ENCODE measurements at regions not wholly inside any gene's neighbourhood (a gene's known extent, or its start where the extent isn't known, plus 50 kb on each side); places are given as distances from the start of the nearest gene placed in this dataset.
"Not testable (repeated sequence)": the region's sequence is repeated elsewhere in the genome, so short reads cannot be mapped to it uniquely, and the experiment has no call there.

DNA sequence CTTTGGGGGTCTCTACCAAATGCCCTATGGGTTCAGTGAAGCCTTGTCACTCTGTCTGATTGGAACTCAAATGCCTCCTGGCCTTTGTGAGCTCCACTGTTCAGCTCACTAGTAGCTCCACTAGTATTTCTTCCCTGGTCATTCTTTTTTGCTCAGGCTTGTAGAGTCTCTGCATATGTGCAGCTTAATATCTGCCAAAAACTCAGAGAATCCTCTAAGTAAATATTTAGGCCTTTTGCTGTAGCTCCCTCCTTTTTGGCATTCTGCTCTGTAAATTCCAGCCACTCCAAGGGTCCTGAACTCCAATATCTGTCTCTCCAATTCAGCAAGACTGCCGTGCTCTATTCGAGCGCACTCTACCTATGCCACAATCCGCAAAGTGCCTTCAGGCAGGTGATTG lies 146.5 kb downstream of the MAIP1 start:
- DNase-seq: no peak

DNA sequence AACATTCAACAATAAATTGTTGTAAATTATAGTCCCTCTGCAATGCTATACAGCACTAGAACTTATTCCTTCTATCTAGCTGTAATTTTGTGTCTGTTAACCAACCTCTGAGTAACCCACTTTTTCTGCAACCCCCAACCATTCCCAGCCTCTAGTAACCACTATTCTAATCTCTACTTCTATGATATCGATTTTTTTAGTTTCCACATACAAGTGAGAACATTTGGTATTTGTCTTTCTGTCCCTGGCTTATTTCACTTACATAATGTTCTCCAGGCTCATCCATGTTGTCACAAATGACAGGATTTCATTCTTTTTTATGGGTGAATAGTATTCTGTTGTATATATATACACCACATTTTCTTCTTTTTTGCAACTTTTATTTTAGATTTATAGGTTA lies 147.6 kb downstream of the MAIP1 start:
- no peak for DNase-seq

DNA sequence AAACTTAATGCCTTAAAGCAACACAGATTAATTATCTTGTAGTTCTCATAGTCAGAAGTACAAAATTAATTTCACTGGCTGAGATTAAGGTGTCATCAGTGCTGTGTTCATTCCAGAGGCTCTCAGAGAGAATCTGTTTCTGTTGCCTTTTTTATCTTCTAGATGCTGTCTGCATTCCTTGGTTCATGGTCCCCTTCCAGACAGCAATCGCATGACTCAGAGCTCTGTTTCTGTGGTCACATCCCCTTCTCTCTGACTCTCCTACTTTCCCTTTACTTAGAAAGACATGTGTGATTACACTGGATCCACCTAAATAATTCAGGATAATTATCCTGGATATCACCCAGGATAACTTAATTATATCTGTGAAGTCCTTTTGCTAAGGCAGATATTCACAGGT lies 148.6 kb downstream of the MAIP1 start:
- DNase-seq: no peak

DNA sequence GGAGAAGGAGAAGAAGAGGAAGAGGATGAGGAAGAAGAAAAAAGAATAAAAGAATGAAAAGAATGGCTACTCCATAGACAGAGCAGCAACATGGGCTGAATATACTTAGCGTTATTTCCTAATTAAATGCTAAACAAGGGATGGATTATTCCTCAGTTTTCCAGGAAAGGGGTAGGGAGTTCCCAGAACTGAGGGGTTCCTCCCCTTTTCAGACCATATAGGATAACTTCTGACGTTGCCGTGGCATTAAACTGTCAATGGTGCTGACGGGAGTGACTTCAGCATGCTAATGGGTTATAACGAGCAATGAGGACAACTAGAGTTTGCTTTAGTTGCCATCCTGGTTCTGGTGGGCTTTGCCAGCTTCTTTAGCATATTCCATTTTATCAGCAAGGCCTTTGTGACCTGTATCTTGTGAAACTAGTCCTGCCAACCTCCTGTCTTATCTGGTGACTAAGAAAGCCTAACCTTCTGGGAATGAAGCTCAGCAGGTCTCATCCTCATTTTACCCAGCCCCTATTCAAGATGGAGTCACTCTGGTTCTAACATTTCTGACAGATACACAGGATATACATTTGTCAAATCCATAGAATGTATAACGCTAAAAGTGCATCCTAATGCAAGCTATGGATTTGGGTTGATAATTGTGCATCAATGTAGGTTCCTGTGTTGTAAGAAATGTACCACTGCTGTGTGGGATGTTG lies 152.3 kb downstream of the MAIP1 start:
- DNase-seq: no peak

DNA sequence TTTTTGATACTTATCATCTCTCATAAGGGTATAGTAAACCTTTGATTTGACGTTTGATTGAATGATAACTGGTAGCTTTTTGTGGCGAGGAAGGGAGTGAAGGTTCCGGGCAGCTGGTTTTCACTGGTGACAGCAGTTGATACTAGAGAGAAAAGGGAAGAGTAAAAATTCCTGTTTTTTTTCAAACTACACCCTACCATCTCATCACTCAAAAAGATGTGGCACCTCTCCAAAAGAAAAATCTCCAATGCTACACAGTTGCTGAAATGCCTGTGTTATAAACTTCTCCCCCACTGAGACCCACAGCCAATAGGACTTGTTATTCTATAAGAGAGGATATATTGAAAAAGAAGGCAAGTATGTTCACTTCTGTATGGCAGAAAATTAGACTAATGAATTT lies 154.0 kb downstream of the MAIP1 start:
- no peak for DNase-seq

DNA sequence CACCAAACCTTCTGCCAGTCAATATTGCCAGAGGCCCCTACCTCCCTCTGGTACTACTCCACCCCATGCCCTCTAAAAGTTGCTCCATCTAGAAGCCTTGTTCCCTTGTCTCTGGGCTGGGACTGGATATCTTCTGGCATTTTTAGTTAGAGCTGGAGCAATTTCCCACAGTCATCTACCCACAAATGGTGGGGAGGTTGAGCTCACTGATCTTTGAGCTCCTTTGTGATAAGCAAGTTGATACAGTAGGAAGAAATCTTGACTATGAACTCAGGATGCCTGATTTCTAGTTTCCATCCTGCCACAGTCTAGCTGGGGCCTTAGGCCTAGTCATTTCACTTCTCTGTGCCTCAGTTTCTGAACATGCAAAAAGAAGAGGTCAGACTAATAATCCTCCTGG lies 155.0 kb downstream of the MAIP1 start:
- no peak for DNase-seq

DNA sequence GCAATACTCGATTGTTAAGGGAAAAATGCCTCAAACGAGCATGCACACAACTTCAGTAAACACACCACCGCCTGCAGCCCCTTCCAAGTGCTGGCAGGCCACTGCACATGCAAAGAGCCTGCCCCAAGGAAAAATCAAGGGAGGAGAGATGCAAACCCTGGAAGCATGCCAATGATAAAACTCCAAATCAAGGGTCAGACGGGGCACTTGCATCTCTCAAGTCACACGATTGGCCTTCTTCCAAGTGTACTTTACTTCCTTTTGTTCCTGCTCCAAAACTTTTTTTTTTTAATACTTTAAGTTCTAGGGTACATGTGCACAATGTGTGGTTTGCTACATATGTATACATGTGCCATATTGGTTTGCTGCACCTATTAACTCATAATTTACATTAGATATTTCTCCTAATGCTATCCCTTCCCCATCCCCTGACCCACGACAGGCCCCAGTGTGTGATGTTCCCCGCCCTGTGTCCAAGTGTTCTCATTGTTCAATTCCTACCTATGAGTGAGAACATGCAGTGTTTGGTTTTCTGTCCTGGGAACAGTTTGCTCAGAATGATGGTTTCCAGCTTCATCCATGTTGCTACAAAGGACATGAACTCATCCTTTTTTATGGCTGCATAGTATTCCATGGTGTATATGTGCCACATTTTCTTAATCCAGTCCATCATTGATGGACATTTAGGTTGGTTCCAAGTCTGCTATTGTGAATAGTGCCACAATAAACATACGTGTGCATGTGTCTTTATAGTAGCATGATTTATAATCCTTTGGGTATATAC lies 157.8 kb downstream of the MAIP1 start:
- not testable (repeated sequence) for DNase-seq

DNA sequence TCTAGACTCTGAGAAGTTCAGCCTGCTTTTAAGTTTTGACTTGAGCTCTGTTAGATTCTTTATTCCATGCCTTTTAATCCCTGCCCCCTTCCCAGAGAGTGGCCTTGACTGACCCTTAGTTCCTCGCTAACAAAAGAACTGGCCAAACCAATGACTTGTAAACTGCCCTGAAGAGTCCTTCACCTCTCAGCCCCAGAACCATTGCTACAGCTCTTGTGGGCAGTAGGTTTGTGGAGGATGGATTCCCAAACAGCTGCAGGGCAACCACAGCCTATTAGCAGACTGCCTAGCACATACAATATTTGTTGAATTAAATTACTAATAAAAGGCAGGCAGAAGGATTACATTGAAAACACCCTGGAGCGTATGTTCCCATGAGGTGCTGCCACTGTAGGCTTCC lies 163.9 kb downstream of the MAIP1 start:
- DNase-seq: no peak

DNA sequence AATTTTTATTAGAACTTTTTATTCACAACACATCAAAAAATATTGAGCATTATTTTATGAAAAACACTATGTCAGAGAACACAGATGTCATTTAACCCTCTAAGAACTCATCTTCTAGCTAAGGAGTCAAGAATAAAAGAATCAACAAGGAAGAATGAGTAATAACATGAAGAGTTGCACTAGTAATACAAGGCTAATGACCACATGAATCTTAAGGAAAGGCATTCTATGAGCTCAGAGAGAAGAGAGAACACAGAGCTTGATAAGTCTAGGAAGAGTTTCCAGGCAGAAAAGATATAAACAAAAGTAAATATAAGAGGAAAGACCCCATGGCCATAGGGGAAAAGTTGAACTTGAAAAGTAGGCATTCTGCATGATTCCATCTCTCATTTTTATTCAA lies 166.5 kb downstream of the MAIP1 start:
- DNase-seq: no peak

DNA sequence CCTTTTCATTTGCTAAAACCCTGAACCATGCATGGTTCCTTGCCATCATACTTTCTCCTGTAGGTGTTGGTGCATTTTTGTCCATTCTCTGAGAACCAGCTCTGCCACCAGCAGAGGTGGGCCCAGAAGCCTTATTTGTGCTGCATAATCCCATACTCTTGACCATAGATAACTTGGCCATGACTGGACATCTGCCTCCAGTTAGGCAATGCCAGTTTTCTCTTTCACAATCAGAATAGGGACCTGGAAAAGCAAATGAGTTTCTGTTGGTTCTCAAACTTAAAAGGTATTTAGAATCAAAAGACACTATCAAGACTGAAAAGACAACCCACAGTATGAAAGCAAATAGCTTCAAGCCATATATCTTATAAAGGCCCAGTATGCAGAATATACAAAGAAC lies 167.3 kb downstream of the MAIP1 start:
- DNase-seq: no peak

DNA sequence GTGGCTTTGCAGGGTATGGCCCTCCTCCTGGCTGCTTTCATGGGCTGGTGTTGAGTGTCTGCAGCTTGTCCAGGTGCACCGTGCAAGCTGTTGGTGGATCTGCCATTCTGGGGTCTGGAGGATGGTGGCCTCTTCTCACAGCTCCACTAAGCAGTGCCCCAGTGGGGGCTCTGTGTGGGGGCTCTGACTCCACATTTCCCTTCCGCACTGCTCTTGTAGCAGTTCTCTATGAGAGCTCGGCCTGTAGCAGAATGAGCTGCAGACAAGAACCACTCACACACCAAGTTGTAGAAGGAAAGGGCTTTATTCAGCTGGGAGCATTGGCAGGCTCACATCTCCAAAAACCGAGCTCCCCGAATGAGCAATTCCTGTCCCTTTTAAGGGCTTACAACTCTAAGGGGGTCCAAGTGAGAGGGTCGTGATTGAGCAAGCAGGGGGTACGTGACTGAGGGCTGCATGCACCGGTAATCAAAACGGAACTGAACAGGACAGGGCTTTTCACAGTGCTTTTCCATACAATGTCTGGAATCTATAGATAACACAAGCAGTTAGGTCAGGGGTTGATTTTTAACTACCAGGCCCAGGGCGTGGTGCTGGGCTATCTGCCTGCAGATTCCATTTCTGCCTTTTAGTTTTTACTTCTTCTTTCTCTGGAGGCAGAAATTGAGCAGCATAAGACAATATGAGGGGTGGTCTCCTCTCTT lies 169.4 kb downstream of the MAIP1 start:
- DNase-seq: not testable (repeated sequence)

DNA sequence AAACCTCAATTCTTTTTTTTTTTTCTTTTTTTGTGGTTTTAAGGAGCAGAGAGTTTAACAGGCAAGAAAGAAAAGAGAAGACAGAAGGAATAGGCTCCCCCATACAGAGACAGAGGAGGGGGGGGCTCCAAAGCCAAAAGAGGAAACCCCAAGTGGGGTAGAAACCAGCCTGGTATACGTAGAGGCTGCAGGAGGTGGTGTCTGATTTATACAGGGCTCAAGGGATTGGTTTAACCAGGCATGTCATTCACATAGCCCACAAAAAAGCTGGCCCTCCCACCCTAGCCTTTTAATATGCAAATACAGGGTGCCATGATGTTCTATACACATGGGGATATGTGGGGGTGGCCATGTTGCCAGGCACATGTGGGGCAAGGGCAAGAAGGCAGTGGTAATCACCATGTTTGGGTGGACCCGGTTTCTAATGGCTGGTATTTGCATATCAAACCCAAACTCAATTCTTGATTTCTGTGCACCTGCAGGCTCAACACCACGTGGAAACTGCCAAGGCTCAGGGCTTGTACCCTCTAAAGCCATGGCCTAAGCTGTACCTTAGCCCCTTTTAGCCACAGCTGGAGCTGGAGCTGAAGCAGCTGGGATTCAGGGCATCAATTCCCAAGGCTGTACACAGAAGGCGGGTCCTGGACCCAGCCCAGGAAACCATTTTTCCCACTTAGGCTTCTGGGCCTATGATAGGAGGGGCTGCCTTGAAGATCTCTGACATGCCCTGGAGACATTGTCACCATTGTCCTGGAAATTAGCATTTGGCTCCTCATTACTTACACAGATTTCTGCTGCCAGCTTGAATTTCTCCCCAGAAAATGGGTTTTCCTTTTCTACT lies 170.3 kb downstream of the MAIP1 start:
- DNase-seq: no peak

DNA sequence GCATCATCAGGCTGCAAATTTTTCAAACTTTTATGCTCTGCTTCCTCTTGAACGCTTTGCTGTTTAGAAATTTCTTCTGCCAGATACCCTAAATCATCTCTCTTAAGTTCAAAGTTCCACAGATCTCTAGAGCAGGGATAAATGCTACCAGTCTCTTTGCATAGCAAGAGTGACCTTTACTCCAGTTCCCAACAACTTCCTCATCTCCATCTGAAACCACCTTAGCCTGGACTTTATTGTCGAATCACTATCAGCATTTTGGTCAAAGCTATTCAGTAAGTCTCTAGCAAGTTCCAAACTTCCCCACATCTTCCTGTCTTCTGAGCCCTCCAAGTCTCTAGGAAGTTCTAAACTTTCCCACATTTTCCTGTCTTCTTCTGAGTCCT lies 170.9 kb downstream of the MAIP1 start:
- DNase-seq: not testable (repeated sequence)

DNA sequence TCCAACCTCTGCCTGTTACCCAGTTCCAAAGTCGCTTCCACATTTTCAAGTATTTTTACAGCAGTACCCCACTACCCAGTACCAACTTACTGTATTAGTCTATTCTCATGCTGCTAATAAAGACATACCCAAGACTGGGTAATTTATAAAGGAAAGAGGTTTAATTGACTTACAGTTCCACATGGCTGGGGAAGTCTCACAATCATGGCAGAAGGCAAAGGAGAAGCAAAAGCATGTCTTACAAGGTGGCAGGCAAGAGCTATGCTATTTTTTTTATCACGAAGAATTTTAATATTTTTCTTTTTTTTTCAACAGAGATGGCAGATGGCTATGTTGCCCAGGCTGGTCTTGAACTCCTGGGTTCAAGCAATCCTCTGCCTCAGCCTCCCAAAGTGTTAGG lies 171.3 kb downstream of the MAIP1 start:
- not testable (repeated sequence) for DNase-seq

DNA sequence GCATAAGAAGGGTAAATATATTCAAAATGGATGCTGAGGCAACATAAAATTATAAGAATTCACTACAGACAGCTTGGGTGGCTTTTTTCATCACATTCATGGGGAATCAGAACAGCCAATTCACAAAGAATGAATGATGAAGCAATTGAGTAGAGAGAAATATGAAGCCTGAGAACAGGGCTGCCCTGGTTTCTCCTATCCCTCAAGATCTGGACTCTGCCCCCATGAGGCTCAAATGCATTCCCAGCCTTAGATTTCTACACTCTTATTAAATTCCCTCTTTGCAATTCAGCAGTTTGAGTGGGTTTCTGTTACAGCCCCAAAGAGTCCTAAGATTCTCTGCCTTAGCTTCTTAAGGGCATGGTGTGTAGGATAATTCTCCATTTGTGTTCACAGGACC lies 172.5 kb downstream of the MAIP1 start:
- no peak for DNase-seq

DNA sequence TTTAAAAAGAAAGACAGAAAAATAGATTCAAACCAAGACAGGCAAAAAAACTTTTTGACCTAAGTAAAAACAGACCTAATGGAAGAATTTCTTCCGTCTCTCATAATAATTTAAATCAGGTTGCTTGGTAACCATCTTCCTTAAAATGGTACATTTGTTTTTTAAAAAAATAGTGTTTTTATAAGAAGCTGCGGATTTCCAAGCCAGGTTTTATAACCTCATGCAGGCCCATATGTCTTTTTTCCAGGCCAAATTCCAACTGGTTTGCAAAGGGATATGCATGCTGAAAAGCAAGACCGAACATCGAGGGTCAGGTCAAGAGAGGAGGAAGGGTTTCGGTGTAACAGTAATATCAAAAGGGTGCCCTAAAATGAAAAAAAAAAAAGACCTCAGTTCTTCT lies 172.9 kb downstream of the MAIP1 start:
- no peak for DNase-seq

DNA sequence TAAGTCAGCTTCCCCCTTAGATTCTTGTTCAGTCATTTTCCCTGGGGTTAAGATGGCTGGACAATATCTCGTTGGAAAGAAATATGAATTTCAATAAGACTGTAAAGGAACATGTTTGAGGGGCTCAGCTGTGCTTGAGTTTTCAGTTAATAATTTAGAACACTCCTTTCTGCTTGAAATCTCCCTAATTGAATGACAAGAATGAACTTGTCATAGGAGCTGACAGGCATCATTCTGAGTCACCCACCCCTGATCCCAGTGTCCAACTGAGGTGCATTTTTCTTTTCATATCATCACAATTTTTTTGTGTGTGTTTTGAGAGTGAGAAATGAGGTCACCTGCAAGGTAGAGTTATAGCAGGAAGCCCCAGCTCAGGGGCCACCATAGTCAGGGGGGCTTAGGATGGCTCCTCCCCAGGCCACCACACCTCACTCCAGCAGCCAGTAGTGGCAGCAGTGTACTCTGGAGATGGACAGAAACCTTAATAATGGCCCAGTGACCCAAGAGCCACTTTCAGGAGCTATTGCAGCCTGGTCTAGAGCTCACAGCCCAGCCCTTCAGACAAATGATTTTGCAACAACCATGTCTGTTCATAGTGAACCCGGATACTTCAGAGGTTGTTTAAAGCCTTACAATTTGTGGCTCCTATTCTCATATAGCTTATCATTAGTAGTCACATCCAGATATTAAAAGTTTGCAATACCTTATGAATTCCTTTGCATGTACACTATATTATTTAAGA lies 174.5 kb downstream of the MAIP1 start:
- no peak for DNase-seq

DNA sequence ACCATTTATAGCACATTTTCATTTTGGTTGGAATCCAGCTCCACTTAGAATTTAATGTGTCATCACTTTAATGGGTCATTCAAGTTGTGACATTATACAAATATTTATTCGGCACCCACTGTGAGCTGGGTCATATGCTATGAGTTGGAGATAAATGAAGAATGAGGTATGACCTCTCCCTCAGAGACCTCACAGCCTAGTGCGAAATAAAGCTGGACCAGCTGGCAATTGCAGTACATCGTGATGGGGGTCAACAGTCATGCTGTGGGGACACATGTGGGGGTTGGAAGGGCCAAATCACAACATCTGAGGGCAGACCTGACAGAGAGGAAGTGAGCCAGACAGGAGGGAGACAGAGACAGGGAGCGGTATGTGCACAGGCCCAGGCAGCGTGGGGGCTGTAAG lies 175.4 kb downstream of the MAIP1 start:
- no peak for DNase-seq

DNA sequence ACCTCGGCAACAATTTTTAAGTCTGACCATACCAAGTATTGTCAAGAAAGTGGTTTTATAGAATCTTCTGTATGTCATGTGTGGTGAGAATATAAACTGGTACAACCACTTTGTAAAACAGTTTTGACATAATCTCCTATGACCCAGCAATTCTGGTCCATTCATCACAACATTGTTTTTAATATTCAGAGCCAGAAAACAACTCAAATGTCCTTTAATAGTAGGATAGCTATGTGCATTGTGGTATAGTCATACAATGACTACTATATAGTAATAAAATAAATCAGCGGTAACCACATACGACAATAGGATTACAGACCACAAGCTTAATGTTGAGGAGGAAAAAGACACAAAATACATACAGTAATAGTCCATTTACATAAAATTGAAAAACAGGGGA lies 175.2 kb upstream of the SPATS2L start:
- no peak for DNase-seq

DNA sequence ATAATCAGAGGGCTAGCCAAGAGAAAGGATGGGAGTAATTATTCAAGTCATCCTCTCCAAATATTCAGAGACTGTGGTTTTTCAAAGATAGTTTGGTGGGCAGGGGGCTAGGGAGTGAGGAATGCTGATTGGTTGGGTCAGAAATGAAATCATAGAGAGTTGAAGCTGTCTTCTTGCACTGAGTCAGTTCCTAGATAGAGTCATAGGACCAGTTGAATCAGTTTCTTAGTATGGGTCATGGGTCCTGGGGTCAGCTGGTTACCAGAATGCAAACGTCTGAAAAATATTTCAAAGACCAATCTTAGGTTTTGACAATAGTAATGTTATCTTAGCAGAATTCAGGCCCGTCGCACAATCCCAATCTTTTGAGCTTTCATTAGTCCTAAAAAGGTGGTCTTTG lies 171.4 kb upstream of the SPATS2L start:
- DNase-seq: no peak

DNA sequence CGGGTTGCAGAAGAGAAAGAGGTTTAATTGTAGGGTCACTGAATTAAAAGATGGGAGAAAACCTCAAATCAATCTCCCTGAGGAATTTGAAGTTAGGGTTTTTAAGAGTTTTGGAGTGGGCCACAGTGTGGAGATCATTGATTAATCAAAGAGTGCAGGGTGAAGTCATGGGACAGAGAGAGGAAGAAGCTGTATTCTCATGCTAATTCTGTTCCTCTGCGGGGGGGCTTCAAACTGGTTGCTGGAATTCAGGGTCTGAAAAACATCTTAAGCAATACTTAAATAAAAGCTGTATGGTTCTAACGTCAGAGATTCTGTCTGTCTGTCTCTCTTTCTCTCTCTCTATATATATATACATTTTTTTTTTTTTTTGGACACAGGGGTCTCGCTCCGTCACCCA lies 169.8 kb upstream of the SPATS2L start:
- no peak for DNase-seq

Measured in anterior cingulate cortex (tissue), 58 donors.